ENCODE measurements at regions not wholly inside any gene's neighbourhood (a gene's known extent, or its start where the extent isn't known, plus 50 kb on each side); places are given as distances from the start of the nearest gene placed in this dataset.

GRCh38 chr5:58024151-58024550 is 435.7 kb downstream of the PLK2 start:
- TF ChIP-seq CTCF (IDR thresholded peaks at IDR 0.05) (no peak), POLR2A (IDR thresholded peaks at IDR 0.05) (no peak)
